ENCODE measurements at regions not wholly inside any gene's neighbourhood (a gene's known extent, or its start where the extent isn't known, plus 50 kb on each side); places are given as distances from the start of the nearest gene placed in this dataset.
"Not testable (repeated sequence)": the region's sequence is repeated elsewhere in the genome, so short reads cannot be mapped to it uniquely, and the experiment has no call there.

DNA sequence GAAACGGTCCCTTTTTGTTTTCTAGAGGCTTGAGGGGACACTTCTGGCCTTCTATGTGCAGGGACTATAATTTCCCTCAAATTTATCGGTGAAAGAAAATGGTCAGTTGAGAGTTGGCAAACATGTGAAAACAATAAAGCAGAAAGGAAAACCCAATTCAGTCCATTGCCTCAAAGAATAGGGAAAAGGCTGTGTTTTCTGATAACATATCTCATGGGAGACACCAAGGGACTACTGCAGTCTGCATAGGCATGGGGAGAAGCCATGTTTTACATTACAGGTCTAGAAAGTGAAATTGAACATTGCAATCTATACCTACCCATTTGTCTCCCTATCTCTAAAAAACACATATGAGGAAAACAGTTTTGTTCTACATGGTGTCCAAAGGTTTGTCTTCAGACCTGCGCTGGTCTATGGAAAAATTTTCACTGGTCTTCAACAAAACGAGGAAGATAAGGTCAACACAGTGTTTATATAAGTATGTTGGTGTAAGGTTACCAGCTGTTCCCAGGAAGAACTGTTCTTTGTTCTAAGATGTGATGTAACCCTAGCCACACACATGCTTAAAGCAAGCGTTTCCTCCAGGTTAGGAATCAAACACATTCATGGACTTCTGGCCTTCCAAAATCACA, 179.7 kb downstream of the MREG start:
- DNase-seq (ENCODE audit: low read depth in 4 of 4, low spot score in 2 of 4), result no peak

DNA sequence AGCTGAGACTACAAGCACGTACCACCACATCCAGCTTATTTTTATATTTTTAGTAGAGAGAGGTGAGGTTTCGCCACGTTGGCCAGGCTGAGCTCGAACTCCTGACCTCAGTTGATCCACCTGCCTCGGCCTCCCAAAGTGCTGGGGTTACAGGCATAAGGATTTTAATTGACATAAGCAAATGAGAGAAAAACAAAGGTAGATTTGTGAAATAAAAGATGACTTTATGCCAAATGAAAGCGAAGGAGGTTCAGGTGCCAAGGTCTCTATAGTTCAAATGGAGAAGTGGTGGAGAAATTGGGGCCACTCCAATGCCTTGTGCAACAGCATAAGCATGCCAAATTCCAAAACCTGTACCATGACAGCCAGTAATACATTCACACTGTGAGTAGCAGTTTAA, 180.6 kb downstream of the MREG start:
- no peak for DNase-seq (ENCODE audit: low read depth in 4 of 4, low spot score in 2 of 4)

DNA sequence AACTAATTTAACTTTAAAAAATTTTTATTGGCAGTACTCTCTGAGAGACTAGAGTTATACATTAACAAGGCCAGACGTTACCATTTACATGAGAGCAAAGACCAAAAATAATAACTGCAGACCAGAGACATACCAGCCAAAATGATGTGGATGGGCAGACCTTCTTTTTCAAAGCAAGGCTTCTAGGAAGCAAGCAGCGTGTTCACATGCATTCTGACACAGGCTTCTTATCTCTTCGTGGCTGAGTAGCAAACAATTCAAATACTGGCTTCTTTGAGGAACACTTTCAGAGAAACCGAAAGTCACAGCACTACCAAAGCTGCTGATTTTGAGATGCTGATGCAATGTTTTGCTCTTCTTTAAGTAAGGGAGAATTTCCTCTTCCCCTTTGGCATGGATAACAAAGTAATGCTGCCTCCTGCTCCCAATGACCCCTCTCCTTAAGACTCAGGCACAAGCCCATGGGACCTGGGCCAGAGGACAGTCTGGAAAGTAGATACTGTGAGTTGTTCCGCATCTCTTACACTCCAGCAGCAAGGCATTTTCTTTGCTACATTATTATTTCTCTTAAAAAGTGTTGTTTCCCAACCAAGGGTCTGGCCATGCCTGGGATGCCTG, 181.9 kb downstream of the MREG start:
- no peak for DNase-seq (ENCODE audit: low read depth in 4 of 4, low spot score in 2 of 4)

DNA sequence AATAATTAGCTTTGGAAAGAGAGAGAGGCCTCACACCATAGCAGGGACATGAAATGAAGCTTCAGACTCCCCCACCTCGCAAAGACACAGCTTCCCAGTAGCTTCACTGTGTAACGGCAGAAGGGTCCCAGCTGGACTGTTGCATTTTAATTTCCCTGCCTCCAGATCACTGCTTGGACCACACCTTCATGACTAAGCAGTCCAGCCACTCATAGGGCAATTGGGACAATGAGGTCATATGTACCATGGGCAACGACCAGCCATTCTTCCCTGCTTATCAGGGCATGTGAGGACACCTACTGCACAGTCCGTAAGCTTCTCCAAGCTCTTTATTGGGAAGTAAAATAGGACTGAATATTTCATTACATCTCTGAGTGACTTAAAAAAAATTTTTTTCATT, 183.0 kb downstream of the MREG start:
- DNase-seq (ENCODE audit: low read depth in 4 of 4, low spot score in 2 of 4), result peak in 3 of 4 donors; percentile 46 to 63 (median 61)

DNA sequence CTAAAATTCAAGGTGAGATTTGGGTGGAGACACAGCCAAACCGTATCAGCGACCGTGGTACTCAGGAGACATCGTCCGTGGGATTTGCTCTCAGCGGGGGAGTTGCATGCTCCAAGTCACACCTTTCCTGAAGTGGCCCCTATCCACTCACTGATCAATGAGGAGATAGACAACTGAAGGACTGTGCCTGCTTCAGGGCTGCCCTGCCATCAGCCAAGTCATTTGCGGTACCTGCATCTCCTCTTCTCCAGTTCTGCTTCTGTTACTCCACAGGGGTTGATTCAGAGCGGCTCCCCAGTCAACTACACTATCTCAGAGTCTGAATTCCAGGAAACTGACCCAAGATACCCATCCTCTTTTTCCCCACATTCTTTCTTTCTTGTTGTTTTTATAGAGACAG, 184.1 kb downstream of the MREG start:
- no peak for DNase-seq (ENCODE audit: low read depth in 4 of 4, low spot score in 2 of 4)

GRCh38 chr2:215828528-215829184, 184.7 kb downstream of the MREG start:
- no peak for DNase-seq (ENCODE audit: low read depth in 4 of 4, low spot score in 2 of 4)

- DNase-seq (ENCODE audit: low read depth in 4 of 4, low spot score in 2 of 4), result no peak
Measured at GRCh38 chr2:215826838-215827441, 186.4 kb downstream of the MREG start.

DNA sequence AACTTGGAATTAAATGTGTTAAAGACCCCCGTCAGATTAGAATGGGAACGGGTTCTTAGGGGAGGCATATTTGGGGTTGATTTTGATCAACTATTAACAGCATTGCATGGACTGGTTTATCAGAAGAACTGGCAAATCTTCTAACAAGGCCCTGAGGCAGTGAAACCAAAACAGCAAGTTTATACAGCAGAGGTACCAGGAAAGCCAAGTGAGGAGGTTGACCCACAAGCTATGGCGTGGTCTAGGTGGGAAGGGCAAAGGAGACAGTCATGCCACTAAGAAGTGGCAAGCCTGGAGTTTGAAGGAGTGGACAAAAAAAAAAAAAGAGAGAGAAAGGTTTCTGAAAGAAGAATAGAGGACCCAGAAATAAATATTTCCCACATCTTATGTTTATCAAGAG, 187.0 kb downstream of the MREG start:
- no peak for DNase-seq (ENCODE audit: low read depth in 4 of 4, low spot score in 2 of 4)

DNA sequence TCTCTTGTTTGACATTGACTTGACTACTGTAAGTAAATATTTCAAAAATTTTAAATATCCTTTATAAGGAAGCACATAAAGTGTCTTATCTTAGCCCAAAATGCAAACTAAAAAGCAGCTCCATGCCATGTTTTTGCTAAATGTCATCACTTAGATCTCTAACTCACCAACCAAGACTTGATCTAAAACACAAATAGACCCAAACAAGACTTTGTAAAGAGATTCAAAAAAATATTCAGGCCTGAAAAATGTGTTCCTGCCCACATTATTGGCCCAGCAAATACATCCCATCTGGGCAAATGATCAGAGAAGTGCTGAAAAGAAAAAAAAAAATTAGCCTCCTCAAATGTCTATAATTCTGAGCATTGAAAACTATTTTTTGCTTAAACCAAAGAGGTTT, 187.6 kb downstream of the MREG start:
- no peak for DNase-seq (ENCODE audit: low read depth in 4 of 4, low spot score in 2 of 4)

DNA sequence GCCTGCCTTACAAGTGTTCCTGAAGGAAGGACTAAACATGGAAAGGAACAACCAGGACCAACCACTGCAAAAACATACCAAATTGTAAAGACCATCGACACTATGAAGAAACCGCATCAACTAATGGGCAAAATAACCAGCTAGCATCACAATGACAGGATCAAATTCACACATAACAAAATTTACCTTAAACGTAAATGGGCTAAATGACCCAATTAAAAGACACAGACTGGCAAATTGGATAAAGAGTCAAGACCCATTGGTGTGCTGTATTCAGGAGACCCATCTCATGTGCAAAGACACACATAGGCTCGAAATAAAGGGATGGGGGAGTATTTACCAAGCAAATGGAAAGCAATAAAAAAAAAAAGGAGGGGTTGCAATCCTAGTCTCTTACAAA, 192.1 kb downstream of the MREG start:
- DNase-seq (ENCODE audit: low read depth in 4 of 4, low spot score in 2 of 4), result not testable (repeated sequence)

- DNase-seq (ENCODE audit: low read depth in 4 of 4, low spot score in 2 of 4), result not testable (repeated sequence)
Measured at GRCh38 chr2:215819713-215820112, 193.6 kb downstream of the MREG start.

DNA sequence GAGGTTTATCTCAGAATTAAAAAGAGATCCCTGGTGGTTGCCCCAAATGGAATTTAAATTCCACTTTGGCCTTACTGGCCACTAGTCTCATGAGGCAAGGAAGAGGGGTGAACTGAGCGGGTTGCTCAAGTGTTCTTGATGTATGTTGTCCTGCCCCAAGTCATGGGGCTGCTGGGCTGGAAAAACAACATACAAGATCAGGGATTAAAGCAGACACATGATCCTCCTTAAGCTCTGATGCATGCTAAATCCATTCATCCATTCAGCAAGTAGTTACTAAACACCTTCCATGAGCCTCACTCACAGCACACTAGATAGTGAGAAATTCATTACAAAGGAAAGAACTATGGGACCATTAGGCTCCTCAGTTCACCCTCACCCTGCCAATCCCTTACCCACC, 196.3 kb downstream of the MREG start:
- no peak for DNase-seq (ENCODE audit: low read depth in 4 of 4, low spot score in 2 of 4)

DNA sequence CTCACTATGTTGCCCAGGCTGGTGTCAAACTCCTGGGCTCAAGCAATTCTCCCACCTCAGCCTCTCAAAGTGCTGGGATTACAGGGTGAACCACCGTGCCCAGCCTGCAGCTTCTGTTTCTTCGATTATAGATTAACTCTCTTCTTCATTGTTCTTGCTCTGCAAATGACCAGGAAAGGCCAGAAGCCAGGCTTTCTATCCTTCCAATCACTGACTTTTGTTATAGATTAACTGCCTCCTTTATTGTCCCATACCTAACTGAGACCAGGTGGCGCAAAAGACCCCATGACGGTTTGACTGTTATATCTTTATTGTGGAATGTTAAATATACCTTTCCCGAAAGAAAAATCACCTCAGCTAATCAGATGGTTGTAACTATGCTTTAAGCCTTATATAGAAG, 196.9 kb downstream of the MREG start:
- DNase-seq (ENCODE audit: low read depth in 4 of 4, low spot score in 2 of 4), result no peak

GRCh38 chr2:215815960-215816359, 197.4 kb downstream of the MREG start:
- DNase-seq (ENCODE audit: low read depth in 4 of 4, low spot score in 2 of 4), result no peak

DNA sequence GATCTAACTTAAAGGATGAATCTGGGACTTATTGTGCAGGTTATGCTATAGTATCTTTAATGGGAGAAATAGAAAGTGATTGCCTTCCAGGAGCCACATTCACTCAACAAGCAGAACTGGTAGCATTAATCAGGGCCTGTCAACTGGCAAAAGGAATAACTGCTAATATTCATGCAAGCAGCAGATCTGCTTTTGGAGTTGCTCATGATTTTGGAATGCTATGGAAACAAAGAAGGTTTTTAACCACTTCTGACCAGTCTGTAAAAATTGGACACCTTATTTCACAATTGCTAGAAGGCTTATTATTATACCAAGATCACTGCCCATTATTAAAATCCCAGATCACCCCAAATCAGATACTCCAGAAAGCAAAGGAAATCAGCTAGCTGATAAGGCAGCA, 200.4 kb downstream of the MREG start:
- DNase-seq (ENCODE audit: low read depth in 4 of 4, low spot score in 2 of 4), result no peak

GRCh38 chr2:215811409-215812345, 201.7 kb downstream of the MREG start:
- DNase-seq (ENCODE audit: low read depth in 4 of 4, low spot score in 2 of 4), result no peak

DNA sequence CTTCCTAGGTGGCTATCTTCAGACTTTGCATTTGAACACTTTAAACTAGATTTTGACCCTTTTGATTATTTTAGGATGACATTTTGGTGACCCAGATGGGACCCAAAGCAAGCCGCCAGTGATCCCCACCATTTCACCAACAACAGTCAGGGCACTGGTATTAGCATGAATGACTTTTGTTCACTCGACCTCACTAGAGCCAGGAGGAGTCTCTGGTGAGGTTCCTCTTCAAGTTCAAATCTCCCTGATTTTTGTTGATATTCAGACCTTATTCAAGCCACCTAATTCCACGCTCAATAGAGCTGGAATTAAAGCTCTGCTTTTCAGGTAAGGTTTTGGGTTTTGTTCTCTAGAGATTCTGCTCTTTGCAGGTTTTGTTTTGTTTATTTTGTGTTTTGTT, 202.3 kb downstream of the MREG start:
- no peak for DNase-seq (ENCODE audit: low read depth in 4 of 4, low spot score in 2 of 4)

DNA sequence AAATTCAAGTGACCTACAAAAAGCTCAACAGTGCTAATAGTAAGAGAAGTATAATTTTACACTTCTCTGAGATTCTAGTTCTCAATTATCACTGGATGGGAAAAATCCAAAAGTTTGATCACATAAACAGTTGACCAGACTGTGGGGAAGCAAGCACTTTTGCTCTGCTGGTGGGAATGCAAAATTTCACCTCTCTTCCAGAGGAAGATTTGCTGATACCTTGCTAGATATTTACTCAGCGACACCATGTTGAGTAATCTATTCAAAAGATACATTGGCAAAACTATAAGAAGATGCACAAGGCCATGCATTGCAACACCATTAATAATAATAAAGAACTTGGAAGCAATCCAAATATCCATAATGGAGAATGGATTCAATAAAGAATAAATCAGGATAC, 204.4 kb downstream of the MREG start:
- no peak for DNase-seq (ENCODE audit: low read depth in 4 of 4, low spot score in 2 of 4)

DNA sequence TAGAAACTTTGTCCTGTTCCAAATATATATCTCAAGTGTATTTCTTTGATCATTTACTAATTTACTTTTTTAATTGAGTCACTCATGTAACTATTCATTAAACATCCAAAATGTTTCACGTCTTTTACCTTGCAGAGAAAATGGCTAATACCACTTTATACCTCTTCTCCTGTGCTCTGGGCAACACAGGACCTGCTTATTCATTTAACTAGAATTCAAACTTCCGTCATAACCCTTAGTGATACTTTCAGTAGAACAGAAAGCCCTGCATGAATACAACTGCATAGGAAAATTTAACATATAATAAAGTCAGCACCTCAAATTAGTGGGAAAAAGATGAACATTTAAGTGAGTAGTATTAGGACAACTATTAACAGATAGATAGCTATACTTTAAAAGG, 205.2 kb downstream of the MREG start:
- no peak for DNase-seq (ENCODE audit: low read depth in 4 of 4, low spot score in 2 of 4)

DNA sequence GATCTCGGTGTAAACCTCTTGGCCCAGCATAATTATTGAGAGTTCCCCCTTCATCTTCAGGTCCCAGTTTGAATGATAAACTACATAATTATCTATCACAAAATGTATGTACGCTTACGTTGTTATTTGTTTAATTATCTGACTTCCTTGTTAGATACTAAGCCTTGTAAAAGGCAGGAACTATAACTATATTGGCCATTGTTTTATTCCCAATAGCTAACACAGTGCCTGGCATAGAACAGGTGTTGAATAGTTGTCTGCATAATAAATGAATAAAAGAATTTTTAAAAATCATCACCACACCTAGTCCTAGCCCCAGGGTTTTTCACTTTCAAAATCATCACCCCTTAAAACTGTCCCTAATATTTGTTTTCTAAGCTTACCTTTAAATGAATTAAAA, 207.9 kb downstream of the MREG start:
- DNase-seq (ENCODE audit: low read depth in 4 of 4, low spot score in 2 of 4), result no peak

- no peak for DNase-seq (ENCODE audit: low read depth in 4 of 4, low spot score in 2 of 4)
Measured at GRCh38 chr2:215803150-215803549, 210.2 kb downstream of the MREG start.

Measured in left renal cortex interstitium (tissue), 4 donors.